HAP-1 (cell line): ENCODE measurements at regions not wholly inside any gene's neighbourhood (a gene's known extent, or its start where the extent isn't known, plus 50 kb on each side); places are given as distances from the start of the nearest gene placed in this dataset.
A peak's percentile ranks its signal among the peaks of the same experiment; 100 is the strongest.
"Not testable (repeated sequence)": the region's sequence is repeated elsewhere in the genome, so short reads cannot be mapped to it uniquely, and the experiment has no call there.

Experiments
- DNase-seq, 2 experiments: peaks; one replicate each; pipeline ENCODE4 v3.0.0-alpha.2; 2016 to 2020; ENCODE audit warnings: low spot score in 2 of 2
- H3K27me3 ChIP-seq: fragments of 250-450 bp; sonication (Bioruptor Pico); 2 replicates; pipeline ENCODE4 v1.5.1; 2020; ENCODE audit warnings: low read depth, mild to moderate bottlenecking, moderate library complexity
- H3K36me3 ChIP-seq: fragments of 250-450 bp; sonication (Bioruptor Pico); replicated peaks from 2 replicates; pipeline ENCODE4 v1.5.1; 2020; ENCODE audit warnings: mild to moderate bottlenecking
- H3K4me1 ChIP-seq: fragments of 250-450 bp; sonication (Bioruptor Pico); 2 replicates; pipeline ENCODE4 v1.5.1; 2020; ENCODE audit warnings: mild to moderate bottlenecking
- H3K4me3 ChIP-seq: fragments of 250-450 bp; sonication (Bioruptor Pico); 2 replicates; pipeline ENCODE4 v1.5.1; 2020; ENCODE audit warnings: mild to moderate bottlenecking, moderate library complexity
- H3K9me3 ChIP-seq: fragments of 250-450 bp; sonication (Bioruptor Pico); 2 replicates; pipeline ENCODE4 v1.5.1; 2020; ENCODE audit warnings: mild to moderate bottlenecking, moderate library complexity
- in situ Hi-C: fragments of 300-500 bp; cut with MboI; formaldehyde crosslinking; loops from 3 replicates; pipeline ENCODE4 v1.14.3; 2020; ENCODE audit warnings: low sequenced_read_pairs, inconsistent platforms, mixed read lengths

DNA sequence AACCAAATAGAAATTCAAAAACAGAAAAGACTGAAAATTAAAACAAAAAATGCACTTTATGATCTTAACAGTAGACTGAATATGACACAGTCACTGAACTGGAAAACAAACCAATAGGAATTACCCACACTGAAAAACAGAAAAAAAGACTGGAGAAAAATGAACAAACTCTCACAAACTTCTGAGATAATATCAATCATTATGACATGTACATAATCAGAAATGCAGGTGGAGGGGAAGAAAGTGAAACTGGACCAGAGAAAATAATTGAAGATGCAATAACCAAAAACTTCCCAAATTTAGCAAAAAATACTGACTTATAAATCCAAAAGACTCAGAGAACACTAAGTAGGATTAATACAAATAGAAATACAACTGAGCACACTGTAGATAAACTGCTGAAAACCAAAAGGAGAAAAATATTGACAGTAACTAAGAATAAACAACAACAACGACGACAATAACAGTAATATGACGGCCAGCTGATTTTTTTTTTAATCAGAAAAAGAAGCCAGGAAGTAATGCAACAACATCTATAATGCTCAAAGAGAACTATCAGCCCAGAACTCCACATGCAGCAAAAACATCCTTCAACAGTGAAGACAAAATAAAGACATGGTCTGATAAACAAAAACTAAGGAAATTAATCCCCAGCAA lies 108.1 kb downstream of the ZFAND4 start:
- Histone ChIP-seq H3K27me3 (no peaks in the 10 kb centered on the region), H3K36me3 (no peaks in the 10 kb centered on the region), H3K4me1 (no peaks in the 10 kb centered on the region; the same call in 1 of the 2 replicates), H3K9me3 (no peaks in the 10 kb centered on the region), H3K4me3 (no peak overlapping the region)
- DNase-seq = no peak
- in situ Hi-C loops = no loop called here

DNA sequence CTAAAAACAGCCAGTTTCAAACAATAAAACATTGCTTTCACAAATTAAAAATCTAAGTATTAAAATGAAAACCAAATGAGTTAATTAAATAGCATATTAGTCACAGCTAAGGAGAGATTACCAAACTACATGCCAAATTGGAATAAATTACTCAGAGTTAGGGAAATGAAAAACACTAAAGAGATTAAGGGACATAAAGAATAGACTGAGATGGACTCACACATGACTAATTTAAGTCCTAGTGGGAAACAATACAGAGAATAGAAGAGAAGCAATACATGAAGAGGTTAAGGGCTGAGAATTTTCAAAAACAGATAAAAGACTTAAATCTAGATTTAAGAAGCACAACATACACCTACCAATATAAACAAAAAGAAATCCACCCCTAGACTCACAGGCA lies 110.6 kb downstream of the ZFAND4 start:
- Histone ChIP-seq H3K27me3 (no peaks in the 10 kb centered on the region), H3K4me1 (no peaks in the 10 kb centered on the region; the same call in 1 of the 2 replicates), H3K9me3 (no peaks in the 10 kb centered on the region), H3K4me3 (no peak overlapping the region), H3K36me3 (no peaks in the 10 kb centered on the region)
- DNase-seq = peak in 1 of 2 experiments; percentile 12
- in situ Hi-C loops = no loop called here

DNA sequence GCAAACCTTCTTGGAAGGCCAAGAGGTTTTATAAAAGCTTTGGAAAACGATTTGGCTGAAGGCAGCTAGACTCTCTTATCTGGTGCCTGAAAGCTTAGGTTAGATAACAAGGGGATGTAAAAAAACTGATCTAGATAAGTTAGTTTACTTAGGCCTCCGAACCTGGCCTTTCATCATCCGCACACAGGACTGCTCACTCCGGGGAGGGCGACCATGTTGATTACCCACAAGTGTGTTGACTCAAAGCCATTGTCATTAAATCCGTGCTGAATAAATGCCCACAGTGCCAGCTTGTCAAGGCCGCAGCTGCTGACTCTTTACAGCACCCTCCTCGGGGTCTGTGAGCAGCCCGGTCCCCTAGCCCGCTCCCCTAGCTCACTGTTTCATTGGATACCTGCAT lies 112.3 kb downstream of the ZFAND4 start:
- no peaks in the 10 kb centered on the region for H3K9me3 ChIP-seq
- in situ Hi-C loops = no loop called here
- no peaks in the 10 kb centered on the region for H3K36me3 ChIP-seq
- H3K4me3 ChIP-seq = no peak overlapping the region
- H3K4me1 ChIP-seq = no peaks in the 10 kb centered on the region; the same call in 1 of the 2 replicates
- no peaks in the 10 kb centered on the region for H3K27me3 ChIP-seq
- no peak for DNase-seq

DNA sequence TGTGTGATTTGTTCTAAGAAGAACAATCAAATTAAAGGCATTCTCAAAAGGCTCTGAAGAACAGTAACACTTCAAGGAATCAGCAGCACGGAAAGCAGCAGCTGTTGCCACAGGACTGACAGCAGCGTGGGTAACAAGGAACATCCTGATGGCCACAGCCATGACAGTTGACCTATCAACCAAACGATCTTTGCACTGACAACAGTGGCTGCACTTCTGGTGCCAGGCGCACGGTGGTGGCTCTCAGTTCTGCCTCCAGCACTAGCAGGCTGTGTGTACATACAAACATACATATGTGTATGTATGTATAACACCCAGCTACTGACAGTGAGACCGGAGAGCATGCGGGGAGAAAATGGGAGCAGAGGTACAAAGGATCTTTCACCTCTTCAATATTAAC lies 114.1 kb downstream of the ZFAND4 start:
- in situ Hi-C loops = no loop called here
- no peaks in the 10 kb centered on the region; the same call in 1 of the 2 replicates for H3K4me1 ChIP-seq
- H3K4me3 ChIP-seq = no peak overlapping the region
- H3K9me3 ChIP-seq = no peaks in the 10 kb centered on the region
- no peaks in the 10 kb centered on the region for H3K27me3 ChIP-seq
- no peaks in the 10 kb centered on the region for H3K36me3 ChIP-seq
- no peak for DNase-seq

DNA sequence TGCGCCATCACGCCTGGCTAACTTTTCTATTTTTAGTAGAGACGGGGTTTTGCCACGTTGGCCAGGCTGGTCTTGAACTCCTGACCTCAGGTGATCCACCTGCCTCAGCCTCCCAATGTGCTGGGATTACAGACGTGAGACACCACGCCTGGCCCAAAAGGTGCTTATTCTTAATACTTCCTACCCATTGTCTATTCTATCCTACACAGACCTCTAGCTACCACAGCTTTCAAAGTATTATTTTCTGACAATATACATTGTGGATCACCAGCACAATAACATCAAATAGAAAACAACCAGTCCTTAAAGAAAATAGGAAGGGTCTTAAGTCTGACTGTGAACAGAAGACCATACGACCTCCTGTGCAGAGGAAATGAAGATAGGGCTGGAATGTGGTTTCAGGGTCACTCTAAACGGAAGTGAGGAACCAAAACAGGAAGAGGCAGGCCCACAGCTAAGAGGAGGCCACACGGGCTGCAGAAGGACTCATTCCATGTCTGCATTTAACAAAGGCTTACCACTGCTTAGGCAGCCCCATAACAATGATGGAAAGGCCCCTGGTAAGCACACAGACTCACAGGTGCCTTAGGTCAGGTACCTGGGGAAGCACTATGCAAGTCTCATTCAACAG lies 115.2 kb downstream of the ZFAND4 start:
- Histone ChIP-seq H3K9me3 (no peaks in the 10 kb centered on the region), H3K4me1 (no peaks in the 10 kb centered on the region; the same call in 1 of the 2 replicates), H3K27me3 (no peaks in the 10 kb centered on the region), H3K4me3 (no peak overlapping the region), H3K36me3 (no peaks in the 10 kb centered on the region)
- in situ Hi-C loops = no loop called here
- DNase-seq = no peak

DNA sequence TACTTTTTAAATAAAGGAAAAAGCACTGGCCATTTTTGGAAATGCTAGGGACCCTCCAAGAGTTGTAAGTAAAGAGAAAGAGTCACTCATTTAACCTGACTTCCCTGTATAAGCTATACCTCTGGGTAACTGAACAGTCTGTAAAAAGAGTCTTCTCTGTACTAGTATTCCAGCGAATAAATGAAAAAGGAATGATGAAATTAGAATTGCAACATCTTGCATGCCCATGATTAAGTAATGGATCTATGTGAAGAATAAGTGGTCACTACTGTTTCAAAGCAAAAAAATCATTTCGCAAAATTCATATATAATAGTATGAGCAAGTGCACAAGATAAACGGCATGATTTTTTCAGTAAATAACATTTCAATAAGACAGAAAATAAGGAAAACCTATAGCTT lies 116.8 kb downstream of the ZFAND4 start:
- Histone ChIP-seq H3K9me3 (no peaks in the 10 kb centered on the region), H3K4me3 (no peak overlapping the region), H3K27me3 (no peaks in the 10 kb centered on the region), H3K36me3 (no peaks in the 10 kb centered on the region), H3K4me1 (no peaks in the 10 kb centered on the region)
- DNase-seq = no peak
- in situ Hi-C loops = no loop called here

DNA sequence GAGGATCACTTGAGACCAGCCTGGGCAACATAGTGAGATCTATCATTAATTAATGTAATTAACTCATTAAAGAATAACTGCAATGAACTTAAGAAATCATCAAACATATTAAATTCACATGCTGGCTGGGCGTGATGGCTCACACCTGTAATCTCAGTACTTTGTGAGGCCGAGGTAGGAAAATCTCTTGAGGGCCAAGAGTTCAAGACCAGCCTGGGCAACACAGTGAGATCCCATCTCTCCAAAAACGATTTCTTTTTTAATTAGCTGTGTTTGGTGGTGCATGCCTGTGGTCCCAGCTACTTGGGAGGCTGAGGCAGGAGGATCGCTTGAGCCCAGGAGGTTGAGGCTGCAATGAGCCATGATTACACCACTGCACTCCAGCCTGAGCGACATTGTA lies 117.2 kb downstream of the ZFAND4 start:
- DNase-seq, in situ Hi-C loops: not testable (repeated sequence)

DNA sequence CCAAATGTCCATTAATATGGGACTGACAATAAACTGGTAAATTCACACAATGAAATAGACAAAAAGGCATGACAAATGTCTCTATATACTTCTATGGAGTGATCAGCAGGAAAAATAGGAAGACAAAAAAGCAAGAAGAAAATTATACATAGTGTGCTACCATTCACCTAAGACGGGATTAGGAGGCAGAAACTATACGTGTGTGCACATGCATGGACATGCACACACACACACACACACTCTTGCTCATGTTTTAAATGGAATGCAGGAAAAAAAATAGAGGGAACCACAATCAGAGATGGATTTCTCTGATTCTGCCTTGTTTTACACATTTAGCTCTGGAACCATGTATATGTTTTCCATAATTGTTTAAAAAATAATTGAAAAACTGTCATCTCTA lies 119.0 kb downstream of the ZFAND4 start:
- Histone ChIP-seq H3K9me3 (no peaks in the 10 kb centered on the region), H3K4me1 (no peaks in the 10 kb centered on the region), H3K36me3 (no peaks in the 10 kb centered on the region), H3K4me3 (no peak overlapping the region), H3K27me3 (no peaks in the 10 kb centered on the region)
- in situ Hi-C loops = no loop called here
- no peak for DNase-seq

More for the DNA sequence above, 117.2 kb downstream of the ZFAND4 start:
- not testable (repeated sequence) for H3K27me3 ChIP-seq, H3K4me3 ChIP-seq, H3K9me3 ChIP-seq, H3K4me1 ChIP-seq, H3K36me3 ChIP-seq

DNA sequence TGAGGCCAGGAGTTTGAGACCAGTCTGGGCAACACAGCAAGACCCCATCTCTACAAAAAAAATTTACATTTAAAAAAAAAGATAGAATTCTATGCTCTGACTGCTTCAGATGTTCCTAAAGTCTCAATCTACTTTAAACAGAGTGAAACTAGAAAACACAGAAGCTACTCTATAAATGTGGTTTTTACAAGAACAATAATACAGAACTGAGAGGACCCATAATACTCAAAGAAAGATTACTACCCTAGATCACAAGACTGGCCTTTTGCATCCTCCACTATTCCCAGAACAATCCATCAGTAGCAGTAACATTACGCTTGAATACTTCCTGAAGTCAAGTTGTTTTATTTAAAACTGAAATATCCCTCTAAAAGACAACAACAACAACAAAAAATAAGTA lies 119.4 kb downstream of the ZFAND4 start:
- no peak for DNase-seq
- Histone ChIP-seq H3K4me3 (no peak overlapping the region), H3K9me3 (no peaks in the 10 kb centered on the region), H3K27me3 (no peaks in the 10 kb centered on the region), H3K4me1 (no peaks in the 10 kb centered on the region), H3K36me3 (no peaks in the 10 kb centered on the region)
- in situ Hi-C loops = no loop called here

DNA sequence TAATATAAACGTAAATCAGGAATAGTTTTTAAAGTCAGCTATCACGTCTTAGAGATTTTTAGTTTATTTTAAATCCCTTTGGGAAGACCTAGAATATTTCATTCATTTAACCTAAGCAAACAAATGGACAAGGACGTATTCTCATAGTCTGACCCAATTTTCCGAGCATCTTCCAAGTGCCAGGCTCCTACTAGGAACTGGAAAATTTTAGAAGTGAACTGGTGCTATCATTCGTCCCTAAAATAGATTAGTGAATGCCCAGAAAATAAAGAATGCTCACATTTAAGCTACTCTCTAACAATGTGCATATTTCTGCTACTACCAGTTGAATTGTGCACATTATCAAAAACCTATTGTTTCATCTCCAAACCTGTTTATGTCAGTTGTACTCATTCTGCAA lies 120.1 kb downstream of the ZFAND4 start:
- no peaks in the 10 kb centered on the region for H3K27me3 ChIP-seq
- H3K9me3 ChIP-seq = no peaks in the 10 kb centered on the region
- in situ Hi-C loops = no loop called here
- H3K4me3 ChIP-seq = no peak overlapping the region
- H3K4me1 ChIP-seq = no peaks in the 10 kb centered on the region
- no peak for DNase-seq
- no peaks in the 10 kb centered on the region for H3K36me3 ChIP-seq

DNA sequence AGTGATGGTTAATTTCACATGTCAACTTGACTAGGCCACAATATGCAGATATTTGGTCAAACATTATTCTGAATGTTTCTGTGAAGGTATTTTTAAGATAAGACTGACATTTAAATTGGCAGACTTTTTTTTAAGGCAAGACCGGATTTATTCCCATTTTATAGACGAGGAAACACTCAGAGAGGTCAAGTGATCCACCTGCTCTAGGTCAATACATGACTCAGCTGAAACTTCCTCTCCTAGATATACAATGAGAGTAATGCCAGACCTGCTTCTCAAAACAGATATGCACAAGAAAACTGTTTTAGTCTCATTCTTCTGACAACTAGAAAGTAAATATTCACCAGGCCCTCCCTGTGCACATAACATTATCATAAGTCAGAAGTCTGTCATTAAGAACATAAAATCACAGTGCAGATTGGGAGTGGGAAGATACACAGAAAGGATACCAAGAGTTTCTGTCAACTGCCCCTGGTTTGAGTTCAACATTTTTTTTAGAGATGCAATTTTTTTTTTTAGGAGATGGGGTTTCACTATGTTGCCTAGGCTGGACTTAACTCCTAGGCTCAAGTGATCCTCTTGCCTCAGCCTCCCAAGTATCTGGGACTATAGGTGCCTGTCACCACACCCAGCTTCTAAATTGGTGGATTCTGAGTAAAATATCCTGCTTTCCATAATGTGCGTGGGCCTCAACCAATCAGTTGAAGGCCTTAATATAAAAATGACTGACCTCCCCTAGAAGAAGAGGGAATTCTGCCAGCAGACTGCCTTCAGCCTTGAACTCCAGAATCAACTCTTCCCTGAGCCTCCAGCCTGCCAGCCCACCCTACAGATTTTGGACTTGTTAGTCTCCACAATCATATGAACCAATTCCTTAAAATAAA lies 121.4 kb downstream of the ZFAND4 start:
- H3K36me3 ChIP-seq = no peaks in the 10 kb centered on the region
- no peak overlapping the region for H3K4me3 ChIP-seq
- H3K9me3 ChIP-seq = no peaks in the 10 kb centered on the region
- in situ Hi-C loops = no loop called here
- no peak for DNase-seq
- H3K4me1 ChIP-seq = no peaks in the 10 kb centered on the region
- no peaks in the 10 kb centered on the region for H3K27me3 ChIP-seq

DNA sequence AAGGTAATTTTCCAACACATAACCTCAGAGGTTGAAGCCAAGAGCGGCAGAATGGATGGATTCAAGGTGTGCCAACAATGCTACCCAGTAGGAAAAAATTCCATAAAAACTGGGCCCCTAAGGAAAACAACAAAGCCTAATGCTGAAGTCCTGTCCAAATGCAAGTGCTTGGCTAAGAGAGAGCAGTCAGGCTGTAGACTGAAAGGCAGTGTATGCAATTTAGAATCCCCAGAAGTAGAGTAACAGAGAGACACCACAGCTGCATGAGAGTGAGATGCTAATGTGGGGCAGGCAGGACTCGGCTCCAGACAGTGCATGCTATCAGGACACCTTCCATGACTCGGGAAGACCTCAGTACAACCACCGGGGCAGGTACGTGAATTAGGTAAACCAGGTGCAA lies 124.5 kb downstream of the ZFAND4 start:
- no peak for DNase-seq
- no peaks in the 10 kb centered on the region for H3K36me3 ChIP-seq
- in situ Hi-C loops = no loop called here

DNA sequence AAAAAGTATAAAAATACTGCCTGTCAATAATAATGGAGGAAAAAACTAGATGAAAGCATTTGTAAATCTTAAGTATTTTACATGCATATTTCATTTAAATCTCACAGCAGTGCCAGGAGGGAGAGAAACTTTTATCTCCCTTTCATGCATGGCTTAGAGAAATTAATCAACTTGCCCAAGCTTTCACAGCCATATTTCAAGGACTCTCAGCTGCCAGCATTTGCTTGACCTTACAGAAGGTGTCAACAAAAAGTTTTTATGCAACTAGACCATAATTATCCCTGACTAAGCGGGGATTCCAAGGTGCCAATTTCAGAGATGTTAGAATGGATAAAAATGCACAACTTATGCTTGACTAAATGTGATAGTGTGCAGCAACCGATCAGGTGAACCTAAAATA lies 125.4 kb downstream of the ZFAND4 start:
- in situ Hi-C loops = no loop called here
- Histone ChIP-seq H3K9me3 (no peaks in the 10 kb centered on the region), H3K27me3 (no peaks in the 10 kb centered on the region), H3K4me1 (no peaks in the 10 kb centered on the region), H3K36me3 (no peaks in the 10 kb centered on the region), H3K4me3 (no peak overlapping the region)
- DNase-seq = no peak

More for the DNA sequence above, 124.5 kb downstream of the ZFAND4 start:
- H3K9me3 ChIP-seq = no peaks in the 10 kb centered on the region
- H3K4me3 ChIP-seq = no peak overlapping the region
- no peaks in the 10 kb centered on the region for H3K4me1 ChIP-seq
- no peaks in the 10 kb centered on the region for H3K27me3 ChIP-seq

DNA sequence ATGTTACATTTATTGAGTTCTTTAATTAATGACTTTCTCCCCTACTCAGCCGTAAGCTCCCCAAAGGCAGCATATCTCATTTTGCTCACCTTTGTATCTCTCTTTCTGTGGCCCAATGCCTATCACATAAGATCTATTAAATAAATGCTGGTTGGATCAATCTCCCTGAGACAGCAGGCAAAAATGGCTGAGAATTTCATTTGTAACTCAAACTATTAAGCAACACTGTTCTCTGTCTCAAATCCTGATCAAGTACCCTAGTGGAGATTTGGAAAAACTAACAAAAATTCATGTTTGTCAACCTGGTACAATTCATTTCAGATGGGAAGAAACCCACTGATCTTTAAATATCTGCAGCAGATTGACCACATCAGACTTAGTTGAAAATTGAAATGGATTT lies 127.4 kb downstream of the ZFAND4 start:
- H3K27me3 ChIP-seq = no peaks in the 10 kb centered on the region
- no peaks in the 10 kb centered on the region for H3K4me1 ChIP-seq
- H3K4me3 ChIP-seq = no peak overlapping the region
- in situ Hi-C loops = no loop called here
- H3K9me3 ChIP-seq = no peaks in the 10 kb centered on the region
- no peaks in the 10 kb centered on the region for H3K36me3 ChIP-seq
- no peak for DNase-seq
